22Rv1 (cell line): ENCODE measurements at regions not wholly inside any gene's neighbourhood (a gene's known extent, or its start where the extent isn't known, plus 50 kb on each side); places are given as distances from the start of the nearest gene placed in this dataset.

ENCODE experiments used
- H3K27ac ChIP-seq: fragments of 450-650 bp; 2 replicates; pipeline ENCODE4 v1.5.1; 2017
- ZFX ChIP-seq: fragments of 450-650 bp; IDR thresholded peaks from 2 replicates; pipeline ENCODE4 v1.6.1; 2017; ENCODE audit warnings: antibody characterized with exemption, borderline replicate concordance
- TF ChIP-seq, protein P1 (sequence below): fragments of 450-650 bp; IDR thresholded peaks from 2 replicates; pipeline ENCODE4 v1.5.1; 2017; ENCODE audit warnings: mild to moderate bottlenecking

DNA sequence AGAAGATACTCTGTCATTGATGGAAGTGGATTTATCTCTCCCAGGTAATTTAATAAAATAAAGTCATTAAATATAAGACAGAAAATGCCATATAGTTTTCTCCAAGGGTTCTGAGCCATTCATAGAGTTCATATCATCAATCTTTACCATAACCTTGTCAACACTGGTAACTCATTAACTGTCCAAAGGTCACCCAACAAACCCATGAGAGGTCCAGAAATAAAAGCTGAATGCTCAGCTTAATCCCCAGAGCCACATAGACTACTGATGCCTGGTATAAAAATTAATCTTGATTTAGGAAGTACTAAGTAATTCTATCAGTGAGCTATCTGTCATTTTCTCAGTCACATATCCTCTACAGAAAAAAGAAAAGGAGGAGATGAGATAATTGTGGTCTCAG is 903.0 kb upstream of the DDX18 start:
- no peak for TF ChIP-seq ZFX
- TF ChIP-seq, protein P1, sequence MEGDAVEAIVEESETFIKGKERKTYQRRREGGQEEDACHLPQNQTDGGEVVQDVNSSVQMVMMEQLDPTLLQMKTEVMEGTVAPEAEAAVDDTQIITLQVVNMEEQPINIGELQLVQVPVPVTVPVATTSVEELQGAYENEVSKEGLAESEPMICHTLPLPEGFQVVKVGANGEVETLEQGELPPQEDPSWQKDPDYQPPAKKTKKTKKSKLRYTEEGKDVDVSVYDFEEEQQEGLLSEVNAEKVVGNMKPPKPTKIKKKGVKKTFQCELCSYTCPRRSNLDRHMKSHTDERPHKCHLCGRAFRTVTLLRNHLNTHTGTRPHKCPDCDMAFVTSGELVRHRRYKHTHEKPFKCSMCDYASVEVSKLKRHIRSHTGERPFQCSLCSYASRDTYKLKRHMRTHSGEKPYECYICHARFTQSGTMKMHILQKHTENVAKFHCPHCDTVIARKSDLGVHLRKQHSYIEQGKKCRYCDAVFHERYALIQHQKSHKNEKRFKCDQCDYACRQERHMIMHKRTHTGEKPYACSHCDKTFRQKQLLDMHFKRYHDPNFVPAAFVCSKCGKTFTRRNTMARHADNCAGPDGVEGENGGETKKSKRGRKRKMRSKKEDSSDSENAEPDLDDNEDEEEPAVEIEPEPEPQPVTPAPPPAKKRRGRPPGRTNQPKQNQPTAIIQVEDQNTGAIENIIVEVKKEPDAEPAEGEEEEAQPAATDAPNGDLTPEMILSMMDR: no peak
- H3K27ac ChIP-seq: no peak overlapping the region

DNA sequence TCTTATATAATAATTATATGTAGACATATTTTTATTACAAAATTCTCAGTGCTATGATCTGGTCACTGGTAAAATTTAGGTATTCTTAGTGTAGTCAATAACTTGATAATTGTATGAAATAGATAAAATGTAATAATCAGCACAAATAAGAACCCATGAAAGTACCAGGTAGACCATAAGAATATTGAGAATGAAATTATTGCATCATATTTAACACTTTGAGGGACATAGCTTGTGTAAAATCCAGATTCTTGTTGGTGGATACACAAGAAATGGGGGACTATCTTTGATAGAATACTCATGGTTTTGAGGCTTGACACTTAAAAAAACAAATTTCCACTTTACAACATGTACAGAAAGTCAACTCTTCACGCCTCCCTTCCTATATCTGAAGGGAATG is 898.8 kb upstream of the DDX18 start:
- TF ChIP-seq ZFX: no peak
- TF ChIP-seq, protein P1: no peak
- no peak overlapping the region for H3K27ac ChIP-seq

DNA sequence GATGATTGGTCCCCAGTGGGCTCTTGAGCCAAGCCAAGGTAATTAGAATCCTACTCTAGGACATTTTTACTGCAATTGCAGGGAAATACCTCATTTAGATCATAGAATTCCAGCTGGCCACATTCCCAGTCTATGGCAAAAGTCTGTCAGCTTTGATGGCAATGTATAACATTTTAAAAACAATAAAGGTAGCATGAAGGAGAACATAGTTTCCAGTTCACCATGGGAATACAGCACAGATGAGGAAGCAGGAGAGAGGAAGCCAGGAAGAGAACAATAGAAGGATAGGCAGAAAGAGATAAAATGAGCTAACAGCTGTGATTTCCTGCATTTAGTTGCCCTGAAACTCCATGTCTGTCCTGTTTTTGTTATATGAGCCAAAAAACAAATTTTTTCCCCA is 897.3 kb upstream of the DDX18 start:
- TF ChIP-seq, protein P1: no peak
- TF ChIP-seq ZFX: no peak
- H3K27ac ChIP-seq: no peak overlapping the region

DNA sequence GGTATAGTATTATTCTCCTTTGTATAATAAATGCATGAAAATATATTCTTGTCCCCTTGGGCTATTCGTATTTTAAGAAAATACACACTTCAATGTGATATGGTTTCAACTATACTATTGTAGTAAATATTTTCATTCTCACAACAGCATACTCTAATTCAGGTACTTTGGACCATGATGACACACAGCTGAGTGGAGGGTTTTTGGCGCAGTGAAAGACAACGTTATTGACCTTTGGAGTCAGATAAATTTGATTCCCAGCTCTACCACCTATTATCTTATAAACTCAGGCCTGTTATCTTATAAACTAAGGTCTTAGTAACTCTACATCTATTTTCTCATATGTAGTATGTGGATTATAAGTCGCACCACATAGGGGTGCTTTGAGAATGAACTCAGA is 895.9 kb upstream of the DDX18 start:
- TF ChIP-seq, protein P1: no peak
- no peak for TF ChIP-seq ZFX

DNA sequence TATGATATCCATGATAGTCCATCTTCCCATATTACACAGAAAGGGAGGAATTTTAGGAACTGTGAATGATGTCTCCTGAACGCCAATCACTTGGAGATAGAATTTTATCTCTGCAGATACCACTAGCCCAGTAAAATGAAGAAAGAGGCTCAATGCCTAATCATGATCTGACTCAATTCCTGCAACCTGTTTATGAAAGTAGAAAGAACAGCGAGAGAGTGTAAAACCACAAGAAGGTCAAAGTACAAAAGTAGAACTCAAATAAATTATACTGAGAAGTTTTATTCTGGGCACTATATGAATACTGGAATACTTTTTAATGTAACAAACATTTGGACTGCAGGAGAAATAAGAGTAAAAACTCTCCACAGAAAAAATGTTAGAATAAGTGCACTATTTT is 892.1 kb upstream of the DDX18 start:
- H3K27ac ChIP-seq: no peak overlapping the region
- TF ChIP-seq, protein P1: no peak
- TF ChIP-seq ZFX: no peak

More for the DNA sequence above, 895.9 kb upstream of the DDX18 start:
- no peak overlapping the region for H3K27ac ChIP-seq

DNA sequence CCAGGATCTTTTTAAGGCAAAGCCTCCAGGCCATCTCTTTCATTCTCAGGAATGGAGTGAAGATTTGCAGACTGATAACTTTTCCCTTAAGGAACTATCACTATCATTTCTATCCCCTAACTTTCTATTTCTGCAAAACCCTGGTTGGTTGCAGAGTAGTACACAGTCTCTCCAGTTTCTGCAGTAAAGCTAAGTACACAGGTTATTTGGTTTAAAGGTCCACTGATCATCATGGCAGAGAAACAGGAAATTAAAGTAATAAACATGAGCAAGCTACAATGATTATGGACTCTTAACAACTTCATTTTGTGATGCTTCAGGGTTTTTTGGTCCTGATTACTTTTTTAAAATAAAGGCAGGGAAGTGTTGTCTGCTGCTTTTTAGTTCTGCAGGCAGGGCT is 890.0 kb upstream of the DDX18 start:
- TF ChIP-seq, protein P1: no peak
- TF ChIP-seq ZFX: no peak
- no peak overlapping the region for H3K27ac ChIP-seq

DNA sequence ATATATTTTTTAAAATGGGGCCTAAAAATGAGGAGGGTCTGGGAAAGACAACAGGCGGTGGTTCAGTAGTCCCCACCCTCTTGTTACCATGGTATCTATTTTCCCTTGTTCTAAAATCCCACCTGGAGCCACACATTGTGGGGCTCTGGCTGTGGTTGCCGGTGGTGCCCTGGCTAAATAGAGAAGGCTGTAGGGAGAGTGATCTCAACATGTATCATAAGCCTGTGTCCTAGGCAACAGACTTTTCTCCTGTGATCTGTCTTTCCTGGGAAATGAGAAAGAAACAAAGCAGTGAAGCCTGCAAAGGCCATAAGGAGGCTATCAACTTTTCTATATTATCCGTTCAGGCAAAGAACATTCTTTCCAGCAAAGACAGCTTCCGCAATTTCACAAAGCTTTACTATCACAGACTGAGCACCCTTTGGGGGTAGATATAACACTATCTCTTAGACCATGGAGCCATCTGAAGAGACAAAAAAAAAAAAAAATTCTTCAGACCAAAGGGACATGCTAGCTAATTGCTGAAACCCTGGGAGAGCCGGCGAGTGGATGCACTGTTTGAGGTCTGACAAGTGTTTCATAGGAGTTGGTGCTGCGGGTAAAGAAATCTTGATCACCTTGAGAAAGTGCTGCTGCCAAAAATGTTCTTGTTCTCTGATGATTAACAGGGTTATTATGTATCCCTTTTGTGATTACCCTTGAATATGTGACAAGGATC is 879.2 kb upstream of the DDX18 start:
- TF ChIP-seq, protein P1: no peak
- TF ChIP-seq ZFX: no peak
- H3K27ac ChIP-seq: no peak overlapping the region
